OCI-LY3 (cell line): ENCODE measurements at regions not wholly inside any gene's neighbourhood (a gene's known extent, or its start where the extent isn't known, plus 50 kb on each side); places are given as distances from the start of the nearest gene placed in this dataset.

Experiments used
- H2AFZ ChIP-seq: fragments of 200-600, 300-600 bp; shearing (Covaris generic); 2 replicates; pipeline ENCODE4 v1.6.0; 2014; ENCODE audit warnings: antibody characterized with exemption, low read depth, low read length
- H3K27ac ChIP-seq: fragments of 200-600, 300-600 bp; sonication (generic); 2 replicates; pipeline ENCODE4 v1.5.1; 2014; ENCODE audit warnings: mild to moderate bottlenecking, low read length, moderate library complexity, mixed read lengths
- H3K27me3 ChIP-seq: fragments of 200-600, 300-600 bp; sonication (generic); 2 replicates; pipeline ENCODE4 v1.6.1; 2014; ENCODE audit warnings: low read depth, low read length, mixed read lengths
- H3K36me3 ChIP-seq: fragments of 200-600, 300-600 bp; sonication (generic); replicated peaks from 2 replicates; pipeline ENCODE3; 2014; ENCODE audit warnings: low read depth, low read length, mixed read lengths
- H3K4me1 ChIP-seq: fragments of 300-600, 200-600 bp; sonication (generic); 2 replicates; pipeline ENCODE4 v1.6.1; 2014; ENCODE audit warnings: low read length, mixed read lengths
- H3K4me2 ChIP-seq: fragments of 200-600, 300-600 bp; sonication (generic); 2 replicates; pipeline ENCODE4 v1.6.1; 2014; ENCODE audit warnings: low read length, mixed read lengths
- H3K4me3 ChIP-seq: fragments of 300-600, 200-600 bp; sonication (generic); 2 replicates; pipeline ENCODE4 v1.5.1; 2014; ENCODE audit warnings: antibody characterized with exemption, mild to moderate bottlenecking, low read length, moderate library complexity
- H3K79me2 ChIP-seq: fragments of 300-600, 200-600 bp; shearing (Covaris generic); 2 replicates; pipeline ENCODE4 v1.6.1; 2014; ENCODE audit warnings: mild to moderate bottlenecking, low read length, mixed read lengths
- H3K9ac ChIP-seq: fragments of 300-600, 200-600 bp; shearing (Covaris generic); 2 replicates; pipeline ENCODE4 v1.6.0; 2014; ENCODE audit warnings: mild to moderate bottlenecking, low read length, moderate library complexity
- H3K9me3 ChIP-seq: fragments of 200-600, 300-600 bp; shearing (Covaris generic); 2 replicates; pipeline ENCODE4 v1.6.1; 2014; ENCODE audit warnings: low read length, mixed read lengths; ENCODE audit not compliant: insufficient read depth
- H4K20me1 ChIP-seq: fragments of 200-600, 300-600 bp; sonication (generic); 2 replicates; pipeline ENCODE4 v1.6.1; 2016; ENCODE audit warnings: low read length, mixed read lengths; ENCODE audit not compliant: insufficient read depth
- EZH2phosphoT487 ChIP-seq: fragments of 200-600 bp; shearing (Covaris generic); IDR thresholded peaks from 2 replicates; pipeline ENCODE4 v1.6.1; 2018; ENCODE audit warnings: antibody characterized with exemption, mixed run types, low read depth
- TF ChIP-seq, protein P1 (sequence below): fragments of 200-600, 300-600 bp; sonication (generic); IDR thresholded peaks from 2 replicates; pipeline ENCODE4 v1.5.1; 2014; ENCODE audit warnings: antibody characterized with exemption, low read length, low read depth

- H3K9me3 ChIP-seq: no peaks in the 10 kb centered on the region
- no peaks in the 10 kb centered on the region for H3K4me1 ChIP-seq
- H3K4me2 ChIP-seq: no peak overlapping the region
- no peak overlapping the region for H3K9ac ChIP-seq
- TF ChIP-seq, protein P1, sequence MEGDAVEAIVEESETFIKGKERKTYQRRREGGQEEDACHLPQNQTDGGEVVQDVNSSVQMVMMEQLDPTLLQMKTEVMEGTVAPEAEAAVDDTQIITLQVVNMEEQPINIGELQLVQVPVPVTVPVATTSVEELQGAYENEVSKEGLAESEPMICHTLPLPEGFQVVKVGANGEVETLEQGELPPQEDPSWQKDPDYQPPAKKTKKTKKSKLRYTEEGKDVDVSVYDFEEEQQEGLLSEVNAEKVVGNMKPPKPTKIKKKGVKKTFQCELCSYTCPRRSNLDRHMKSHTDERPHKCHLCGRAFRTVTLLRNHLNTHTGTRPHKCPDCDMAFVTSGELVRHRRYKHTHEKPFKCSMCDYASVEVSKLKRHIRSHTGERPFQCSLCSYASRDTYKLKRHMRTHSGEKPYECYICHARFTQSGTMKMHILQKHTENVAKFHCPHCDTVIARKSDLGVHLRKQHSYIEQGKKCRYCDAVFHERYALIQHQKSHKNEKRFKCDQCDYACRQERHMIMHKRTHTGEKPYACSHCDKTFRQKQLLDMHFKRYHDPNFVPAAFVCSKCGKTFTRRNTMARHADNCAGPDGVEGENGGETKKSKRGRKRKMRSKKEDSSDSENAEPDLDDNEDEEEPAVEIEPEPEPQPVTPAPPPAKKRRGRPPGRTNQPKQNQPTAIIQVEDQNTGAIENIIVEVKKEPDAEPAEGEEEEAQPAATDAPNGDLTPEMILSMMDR: no peak
- TF ChIP-seq EZH2phosphoT487: no peak
- H3K79me2 ChIP-seq: no peaks in the 10 kb centered on the region
- H3K27ac ChIP-seq: no peak overlapping the region
- H3K27me3 ChIP-seq: peaks cover 22% of the 10 kb centered on the region
- no peaks in the 10 kb centered on the region for H4K20me1 ChIP-seq
- H3K4me3 ChIP-seq: no peak overlapping the region
- H3K36me3 ChIP-seq: no peaks in the 10 kb centered on the region
- no peak overlapping the region for H2AFZ ChIP-seq
These were observed 230.2 kb upstream of the ADAMTS9 start for GRCh38 chr3:64917914-64918453.

DNA sequence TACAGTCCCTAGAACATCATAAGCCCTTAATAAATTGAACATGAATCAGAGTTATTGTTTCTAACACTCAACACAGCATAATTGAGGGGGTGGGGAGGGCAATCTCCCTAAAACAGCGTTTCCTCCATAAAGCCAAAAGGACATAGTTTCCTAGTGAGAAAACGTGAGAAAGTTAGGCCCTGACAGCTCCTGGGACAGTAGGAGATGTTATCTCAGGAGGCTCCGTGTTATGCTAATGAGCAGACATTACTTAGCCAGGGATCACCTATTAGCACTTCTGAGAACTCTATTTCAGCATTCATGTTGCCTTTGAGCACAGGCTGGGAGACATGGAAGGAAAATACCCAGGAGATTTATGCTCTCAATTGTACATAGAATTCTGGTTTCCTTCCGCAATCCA, 229.1 kb upstream of the ADAMTS9 start:
- Histone ChIP-seq H3K4me3 (no peak overlapping the region), H4K20me1 (no peaks in the 10 kb centered on the region), H3K9ac (no peak overlapping the region), H3K27me3 (peaks cover 22% of the 10 kb centered on the region), H3K4me2 (no peak overlapping the region), H2AFZ (no peak overlapping the region), H3K4me1 (no peaks in the 10 kb centered on the region), H3K36me3 (no peaks in the 10 kb centered on the region), H3K27ac (no peak overlapping the region), H3K79me2 (no peaks in the 10 kb centered on the region), H3K9me3 (no peaks in the 10 kb centered on the region)
- TF ChIP-seq, protein P1: no peak
- TF ChIP-seq EZH2phosphoT487: no peak

DNA sequence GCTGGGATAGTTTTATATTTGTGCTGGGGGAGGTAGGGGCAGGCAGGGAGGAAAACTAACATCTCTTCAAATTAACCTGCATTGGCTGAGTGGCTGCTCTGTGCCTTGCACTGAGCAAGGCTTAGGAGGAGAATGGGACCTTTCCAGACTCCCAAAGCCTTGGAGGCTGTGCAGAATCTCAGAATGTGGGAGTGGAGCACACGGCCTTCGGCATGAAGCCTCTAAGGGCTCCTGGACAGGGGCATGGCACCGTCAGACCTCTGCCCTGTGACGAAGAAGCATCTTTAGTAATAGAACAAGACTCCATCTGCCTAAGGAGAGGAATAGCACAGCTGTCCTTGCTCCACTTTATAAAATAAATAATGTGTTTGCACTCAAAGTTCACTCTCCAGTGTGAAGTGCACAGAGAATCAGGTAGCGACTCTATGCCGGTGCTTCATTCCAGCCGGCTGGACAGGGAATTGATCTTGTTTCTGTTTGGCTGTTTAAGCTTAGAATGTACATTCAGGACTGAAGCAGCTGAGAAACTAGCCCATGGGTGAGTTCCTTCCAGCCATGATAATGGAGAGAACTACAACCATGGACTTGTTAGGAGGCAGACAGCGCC, 228.5 kb upstream of the ADAMTS9 start:
- Histone ChIP-seq H4K20me1 (no peaks in the 10 kb centered on the region), H3K4me1 (no peaks in the 10 kb centered on the region), H3K27me3 (peaks cover 20% of the 10 kb centered on the region), H3K4me2 (no peak overlapping the region), H3K27ac (no peak overlapping the region), H3K9me3 (no peaks in the 10 kb centered on the region), H3K9ac (no peak overlapping the region), H3K36me3 (no peaks in the 10 kb centered on the region), H3K4me3 (no peak overlapping the region), H2AFZ (no peak overlapping the region), H3K79me2 (no peaks in the 10 kb centered on the region)
- TF ChIP-seq, protein P1: no peak
- TF ChIP-seq EZH2phosphoT487: no peak

GRCh38 chr3:64915778-64916177, 228.0 kb upstream of the ADAMTS9 start:
- TF ChIP-seq EZH2phosphoT487: no peak
- TF ChIP-seq, protein P1: no peak
- Histone ChIP-seq H3K9me3 (no peaks in the 10 kb centered on the region), H3K9ac (no peak overlapping the region), H3K4me3 (no peak overlapping the region), H3K27me3 (peaks cover 23% of the 10 kb centered on the region), H3K4me1 (no peaks in the 10 kb centered on the region), H3K79me2 (no peaks in the 10 kb centered on the region), H4K20me1 (no peaks in the 10 kb centered on the region), H3K36me3 (no peaks in the 10 kb centered on the region), H3K27ac (no peak overlapping the region), H2AFZ (no peak overlapping the region), H3K4me2 (no peak overlapping the region)
